SK-N-SH (cell line): ENCODE measurements at regions not wholly inside any gene's neighbourhood (a gene's known extent, or its start where the extent isn't known, plus 50 kb on each side); places are given as distances from the start of the nearest gene placed in this dataset.

ENCODE experiments used
- CTCF ChIA-PET: fragments of 300-600, 350-600 bp; formaldehyde crosslinking; extraction: SDS; loops from one replicate; lab custom pipeline; 2021; lab: Yijun Ruan, JAX
- POLR2A ChIA-PET: fragments of 350-600 bp; sonication (Branson Sonifier 250); formaldehyde crosslinking; extraction: SDS; loops from one replicate; lab custom pipeline; 2020; ENCODE audit warnings: antibody characterized with exemption, inconsistent platforms; lab: Yijun Ruan, JAX
- DNase-seq: peaks from one replicate; pipeline ENCODE4 v3.0.0; 2012
- H2AFZ ChIP-seq: fragments of 200-600 bp; sonication (generic); 2 replicates; pipeline ENCODE4 v1.8.1; 2016; ENCODE audit warnings: antibody characterized with exemption, mild to moderate bottlenecking, low read depth
- H3F3A ChIP-seq: fragments of 200-600 bp; sonication (generic); replicated peaks from 2 replicates; pipeline ENCODE3; 2016; ENCODE audit warnings: antibody characterized with exemption, mild to moderate bottlenecking; ENCODE audit not compliant: insufficient read depth
- H3K27ac ChIP-seq, 2 experiments: fragments of 200-500 bp in 1 of 2; fragments of 200-600 bp in 1 of 2; sonication (Bioruptor generic) in 1 of 2; sonication (generic), shearing (Covaris generic) in 1 of 2; 2 replicates each; pipeline versions ENCODE4 v1.5.1 to v1.6.1; 2014 to 2016; ENCODE audit warnings: low read depth in 2 of 2, inconsistent platforms in 1 of 2, low read length in 1 of 2, mild to moderate bottlenecking in 1 of 2, mixed read lengths in 1 of 2
- H3K27me3 ChIP-seq: fragments of 200-600 bp; sonication (generic), shearing (Covaris generic); 2 replicates; pipeline ENCODE4 v1.6.1; 2016; ENCODE audit warnings: mixed run types; ENCODE audit not compliant: insufficient read depth
- H3K36me3 ChIP-seq, 2 experiments: fragments of 200-500 bp in 1 of 2; fragments of 200-600 bp in 1 of 2; sonication (Bioruptor generic) in 1 of 2; sonication (generic) in 1 of 2; replicated peaks in 1 of 2; 2 replicates each; pipeline versions ENCODE3 to v1.5.1; 2014 to 2016; ENCODE audit warnings: low read length in 1 of 2, mild to moderate bottlenecking in 1 of 2; ENCODE audit not compliant: insufficient read depth in 2 of 2, control insufficient read depth in 1 of 2
- H3K4me1 ChIP-seq, 2 experiments: fragments of 200-500 bp in 1 of 2; fragments of 200-600 bp in 1 of 2; sonication (Bioruptor generic) in 1 of 2; sonication (generic), shearing (Covaris generic) in 1 of 2; 2 replicates each; pipeline versions ENCODE4 v1.5.1 to v1.6.1; 2014 to 2016; ENCODE audit warnings: low read depth in 1 of 2, low read length in 1 of 2, mixed run types in 1 of 2; ENCODE audit not compliant: insufficient read depth in 2 of 2, control insufficient read depth in 1 of 2
- H3K4me2 ChIP-seq: fragments of 200-600 bp; sonication (generic), shearing (Covaris generic); 2 replicates; pipeline ENCODE4 v1.6.1; 2017; ENCODE audit warnings: mixed run types
- H3K4me3 ChIP-seq, 2 experiments: fragments of 200-500 bp in 1 of 2; fragments of 200-600 bp in 1 of 2; sonication (Bioruptor generic) in 1 of 2; sonication (generic), shearing (Covaris generic) in 1 of 2; 2 replicates each; pipeline versions ENCODE4 v1.5.1 to v1.8.1; 2014 to 2016; ENCODE audit warnings: low read depth in 2 of 2, inconsistent platforms in 1 of 2, low read length in 1 of 2, mild to moderate bottlenecking in 1 of 2, mixed read lengths in 1 of 2, moderate library complexity in 1 of 2
- H3K79me2 ChIP-seq: fragments of 200-600 bp; sonication (generic); 2 replicates; pipeline ENCODE4 v1.8.1; 2017; ENCODE audit warnings: mild to moderate bottlenecking; ENCODE audit not compliant: insufficient read depth
- H3K9ac ChIP-seq: fragments of 200-600 bp; sonication (generic); 2 replicates; pipeline ENCODE4 v1.6.1; 2017; ENCODE audit warnings: mixed run types
- H3K9me2 ChIP-seq: fragments of 200-600 bp; sonication (generic); 2 replicates; pipeline ENCODE4 v1.6.1; 2017; ENCODE audit warnings: mixed run types
- H3K9me3 ChIP-seq: fragments of 200-600 bp; sonication (generic); 2 replicates; pipeline ENCODE4 v1.6.1; 2017; ENCODE audit warnings: mixed run types, mild to moderate bottlenecking, moderate library complexity
- H4K20me1 ChIP-seq: fragments of 200-600 bp; sonication (generic); 2 replicates; pipeline ENCODE4 v1.6.1; 2017; ENCODE audit warnings: mild to moderate bottlenecking, mixed run types; ENCODE audit not compliant: insufficient read depth
- ELF1 ChIP-seq: IDR thresholded peaks from 2 replicates; pipeline ENCODE4 v1.4.0; 2012
- EP300 ChIP-seq, 2 experiments: IDR thresholded peaks; 2 replicates each; pipeline versions ENCODE4 v1.4.0 to v1.6.1; 2012; ENCODE audit warnings: borderline replicate concordance in 1 of 2, low read depth in 1 of 2, low read length in 1 of 2
- EZH2phosphoT487 ChIP-seq: fragments of 200-600 bp; sonication (generic); IDR thresholded peaks from 2 replicates; pipeline ENCODE4 v1.6.1; 2017; ENCODE audit warnings: low read depth, mixed run types, mild to moderate bottlenecking, antibody characterized with exemption, moderate library complexity, borderline replicate concordance
- FOSL2 ChIP-seq: IDR thresholded peaks from 2 replicates; pipeline ENCODE4 v1.4.0; 2012; ENCODE audit warnings: low read depth, mild to moderate bottlenecking, moderate library complexity, borderline replicate concordance
- FOXM1 ChIP-seq: IDR thresholded peaks from 2 replicates; pipeline ENCODE4 v1.4.0; 2012; ENCODE audit warnings: low read depth, mild to moderate bottlenecking
- GABPA ChIP-seq: IDR thresholded peaks from 2 replicates; pipeline ENCODE4 v1.4.0; 2012; ENCODE audit warnings: low read depth, mild to moderate bottlenecking
- GATA2 ChIP-seq: sonication (generic); formaldehyde crosslinking; IDR thresholded peaks from 2 replicates; pipeline ENCODE4 v1.5.0; 2020; ENCODE audit warnings: mild to moderate bottlenecking, missing genetic modification reagents
- JUND ChIP-seq: IDR thresholded peaks from 2 replicates; pipeline ENCODE4 v1.4.0; 2012
- MEF2A ChIP-seq: IDR thresholded peaks from 2 replicates; pipeline ENCODE4 v1.4.0; 2012; ENCODE audit warnings: low read depth, borderline replicate concordance
- MXI1 ChIP-seq: IDR thresholded peaks from 2 replicates; pipeline ENCODE4 v1.6.1; 2012; ENCODE audit warnings: mild to moderate bottlenecking, low read depth, low read length, improper control_type of control experiment
- NFIC ChIP-seq: IDR thresholded peaks from 2 replicates; pipeline ENCODE4 v1.4.0; 2012; ENCODE audit warnings: borderline replicate concordance
- NRF1 ChIP-seq: IDR thresholded peaks from 2 replicates; pipeline ENCODE4 v1.6.1; 2012; ENCODE audit warnings: low read depth, mild to moderate bottlenecking, low read length
- PBX3 ChIP-seq: IDR thresholded peaks from 2 replicates; pipeline ENCODE4; 2012
- RAD21 ChIP-seq: IDR thresholded peaks from 2 replicates; pipeline ENCODE4 v1.6.1; 2012; ENCODE audit warnings: mild to moderate bottlenecking, low read length
- RCOR1 ChIP-seq: fragments of 150-350 bp; IDR thresholded peaks from 2 replicates; pipeline ENCODE4 v1.6.1; 2017; ENCODE audit warnings: antibody characterized with exemption, low read length
- REST ChIP-seq: IDR thresholded peaks from 2 replicates; pipeline ENCODE4 v1.6.1; 2012; ENCODE audit warnings: mild to moderate bottlenecking, low read depth, low read length, moderate library complexity
- RFX5 ChIP-seq: IDR thresholded peaks from 2 replicates; pipeline ENCODE4 v1.6.1; 2012; ENCODE audit warnings: mild to moderate bottlenecking, improper control_type of control experiment, low read length
- RXRA ChIP-seq: IDR thresholded peaks from 2 replicates; pipeline ENCODE4 v1.4.0; 2012; ENCODE audit warnings: low read depth, mild to moderate bottlenecking, borderline replicate concordance
- SIN3A ChIP-seq: IDR thresholded peaks from 2 replicates; pipeline ENCODE4 v1.6.1; 2012; ENCODE audit warnings: low read depth, mild to moderate bottlenecking, low read length, moderate library complexity, borderline replicate concordance
- TAF1 ChIP-seq: IDR thresholded peaks from 2 replicates; pipeline ENCODE4 v1.6.1; 2012; ENCODE audit warnings: low read depth, mild to moderate bottlenecking, low read length, moderate library complexity, borderline replicate concordance
- TCF12 ChIP-seq: IDR thresholded peaks from 2 replicates; pipeline ENCODE4 v1.4.0; 2012
- TEAD4 ChIP-seq: IDR thresholded peaks from 2 replicates; pipeline ENCODE4 v1.4.0; 2012; ENCODE audit warnings: mild to moderate bottlenecking, borderline replicate concordance; ENCODE audit not compliant: insufficient read depth
- USF1 ChIP-seq: IDR thresholded peaks from 2 replicates; pipeline ENCODE4 v1.4.0; 2012; ENCODE audit warnings: low read depth, borderline replicate concordance
- USF2 ChIP-seq: fragments of 150-350 bp; IDR thresholded peaks from 2 replicates; pipeline ENCODE4 v1.6.1; 2017; ENCODE audit warnings: antibody characterized with exemption, low read length, low read depth, borderline replicate concordance
- YY1 ChIP-seq: IDR thresholded peaks from 2 replicates; pipeline ENCODE4 v1.4.0; 2012; ENCODE audit warnings: low read depth, mild to moderate bottlenecking
- ZBTB33 ChIP-seq: IDR thresholded peaks from 2 replicates; pipeline ENCODE4 v1.4.0; 2012; ENCODE audit warnings: low read depth, borderline replicate concordance
- WGBS: methylation state at CpG from one replicate; pipeline ENCODE4 v1.1.6; 2017; ENCODE audit warnings: low lambda C conversion rate; 5-methylcytosine and 5-hydroxymethylcytosine counted together

- H3K27me3 ChIP-seq: no peaks in the 10 kb centered on the region
- peaks cover 18% of the 10 kb centered on the region for H3F3A ChIP-seq
- 19% methylated on average over 2 of the region's 2 CpGs for WGBS
- no peaks in the 10 kb centered on the region for H3K79me2 ChIP-seq
- H3K9ac ChIP-seq: peak overlapping the region; percentile 14; the same call in 1 of the 2 replicates
- H3K4me3 ChIP-seq: peak overlapping the region; percentile 7 to 22; a peak in 2 of 4 replicates
- H3K4me2 ChIP-seq: peak overlapping the region; percentile 60
- no peaks in the 10 kb centered on the region for H3K9me3 ChIP-seq
- H3K36me3 ChIP-seq: no peaks in the 10 kb centered on the region
- no peaks in the 10 kb centered on the region for H4K20me1 ChIP-seq
- no peaks in the 10 kb centered on the region for H3K9me2 ChIP-seq
- H2AFZ ChIP-seq: no peak overlapping the region
- H3K4me1 ChIP-seq: peaks cover 29 to 54% of the 10 kb centered on the region in 2 experiments
- peak; percentile 51 for DNase-seq
- H3K27ac ChIP-seq: peak overlapping the region; percentile 56 to 83
- ChIA-PET POLR2A (no interaction called here), CTCF (interaction anchor here (0.9 to 1.8 kb wide), 4 partner anchors 9 to 168 kb away, joined by 3 to 6 read pairs (median 4); no protein-coding TSS in a partner anchor)
- TF ChIP-seq USF1: no peak
- TF ChIP-seq GABPA: no peak
- TF ChIP-seq RAD21: peak; percentile 13
- TF ChIP-seq USF2: no peak
- peak; percentile 91 for TF ChIP-seq PBX3
- no peak for TF ChIP-seq REST
- TF ChIP-seq RFX5: no peak
- TF ChIP-seq JUND: peak; percentile 71
- peak; percentile 87 for TF ChIP-seq NFIC
- TF ChIP-seq NRF1: no peak
- TF ChIP-seq TAF1: no peak
- TF ChIP-seq TCF12: peak; percentile 94
- TF ChIP-seq FOSL2: no peak
- TF ChIP-seq RCOR1: peak; percentile 93
- TF ChIP-seq SIN3A: peak; percentile 59; the same call in 1 of the 2 replicates
- TF ChIP-seq MXI1: peak; percentile 61; the same call in 1 of the 2 replicates
- TF ChIP-seq YY1: no peak
- TF ChIP-seq RXRA: no peak
- TF ChIP-seq EP300 (IDR thresholded peaks at IDR 0.05; ENCODE audit: borderline replicate concordance in 1 of 2, low read depth in 1 of 2, low read length in 1 of 2): peak; percentile 82 to 92
- TF ChIP-seq ZBTB33: no peak
- TF ChIP-seq EZH2phosphoT487: no peak
- TF ChIP-seq MEF2A: no peak
- peak; percentile 72; the same call in 1 of the 2 replicates for TF ChIP-seq GATA2 (CRISPR knock-in tag)
- TF ChIP-seq FOXM1: 0 out of 2 replicates have a peak, but pooled peaks have one; percentile 26
- no peak for TF ChIP-seq ELF1
- TF ChIP-seq TEAD4: peak; percentile 80
Measured at GRCh38 chr15:62880278-62880677, 162.3 kb upstream of the TPM1 start.
